KOPT-K1 (cell line): ENCODE measurements at regions not wholly inside any gene's neighbourhood (a gene's known extent, or its start where the extent isn't known, plus 50 kb on each side); places are given as distances from the start of the nearest gene placed in this dataset.

ENCODE experiments used
- H3K27ac ChIP-seq: fragments of 200-600 bp; sonication (generic); 2 replicates; pipeline ENCODE4 v1.5.1; 2016; ENCODE audit warnings: antibody characterized with exemption, mild to moderate bottlenecking, low read depth, low read length; ENCODE audit not compliant: poor library complexity, severe bottlenecking
- H3K36me3 ChIP-seq: fragments of 200-600 bp; sonication (generic); 2 replicates; pipeline ENCODE4 v1.5.1; 2017; ENCODE audit warnings: antibody characterized with exemption, mild to moderate bottlenecking, low read length, moderate library complexity; ENCODE audit not compliant: insufficient read depth
- H3K9me3 ChIP-seq: fragments of 200-600 bp; sonication (generic); 2 replicates; pipeline ENCODE4 v1.5.1; 2017; ENCODE audit warnings: antibody characterized with exemption, low read length, mild to moderate bottlenecking; ENCODE audit not compliant: insufficient read depth, poor library complexity, severe bottlenecking

DNA sequence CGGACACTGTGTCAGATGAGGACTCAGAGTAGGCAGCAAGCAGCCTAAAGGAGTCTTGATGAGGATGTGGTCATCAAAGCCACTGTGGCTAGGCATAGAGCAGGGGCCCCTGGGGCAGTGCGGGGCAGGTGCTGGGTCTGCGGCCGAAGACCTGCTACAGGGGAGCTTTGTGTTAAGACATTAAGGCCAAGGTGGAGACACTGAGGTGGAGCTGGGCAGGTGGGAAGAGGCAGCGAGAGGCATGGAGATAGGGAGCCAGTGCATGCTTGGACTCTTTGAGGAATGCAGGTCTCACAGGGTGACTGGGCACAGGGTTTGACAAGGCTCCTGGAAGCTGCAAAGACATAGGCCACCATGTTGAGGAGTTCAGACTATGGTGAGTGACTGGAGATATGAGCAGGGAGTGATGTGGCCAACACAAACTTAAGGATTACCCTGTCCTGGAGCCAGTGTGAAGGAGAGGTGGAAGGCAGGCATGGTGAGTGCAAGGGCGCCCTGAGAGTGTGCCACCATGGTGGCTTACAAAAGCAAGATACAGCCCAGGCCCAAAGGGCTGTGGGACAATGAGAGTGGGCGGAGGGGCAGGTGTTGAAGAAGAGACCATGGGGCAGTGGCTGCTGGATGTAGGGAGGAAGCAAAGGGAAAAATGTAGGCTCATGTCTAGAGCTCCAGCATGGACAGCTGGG, 450.9 kb upstream of the HS6ST1 start:
- Histone ChIP-seq H3K27ac (no peak overlapping the region), H3K36me3 (no peaks in the 10 kb centered on the region), H3K9me3 (no peaks in the 10 kb centered on the region)

DNA sequence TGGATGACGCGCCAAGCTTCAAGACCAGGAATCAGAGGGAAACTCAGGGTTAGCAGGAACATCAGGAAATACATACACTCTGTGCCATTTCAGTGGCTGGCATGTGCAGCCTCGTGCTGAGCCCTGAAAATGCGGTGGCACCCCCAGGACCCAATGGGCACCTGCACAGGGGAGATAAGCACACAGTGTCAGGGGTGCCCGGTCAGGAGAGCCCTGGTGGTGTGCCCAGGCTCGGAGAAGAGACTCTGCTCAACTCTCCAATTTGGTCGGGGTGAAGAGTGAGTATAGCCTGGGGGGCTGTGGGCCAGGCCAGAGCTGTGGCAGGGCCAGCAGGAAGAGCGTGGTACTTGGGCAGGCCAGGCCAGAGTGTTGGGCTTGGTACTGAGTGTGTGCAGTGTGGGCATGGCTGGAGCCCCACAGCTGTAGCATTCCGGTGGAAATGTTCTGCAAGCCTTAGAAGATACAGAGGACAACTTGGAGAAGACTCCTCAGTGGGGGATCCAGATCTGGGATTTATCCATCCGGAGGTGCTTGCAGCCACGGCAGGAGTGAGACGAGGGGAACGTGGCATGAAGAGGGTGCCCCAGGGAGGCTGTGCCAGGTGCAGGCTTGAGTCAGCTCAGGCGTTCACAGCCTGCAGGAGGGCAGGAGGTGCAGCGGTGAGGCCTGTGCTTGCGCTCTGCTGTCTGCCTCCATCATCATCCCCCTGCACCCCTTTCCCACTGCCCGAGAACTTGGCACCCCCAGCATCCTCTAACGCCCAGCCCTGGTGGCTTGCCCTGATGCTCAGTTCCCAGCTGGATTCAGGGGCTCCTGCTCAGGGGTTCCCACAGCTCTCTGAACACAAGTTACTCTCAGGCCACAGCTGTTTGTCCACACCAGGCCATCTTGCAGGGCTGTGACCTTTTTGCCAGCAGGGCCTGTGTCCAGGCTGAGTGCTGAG, 451.7 kb upstream of the HS6ST1 start:
- Histone ChIP-seq H3K27ac (no peak overlapping the region), H3K36me3 (no peaks in the 10 kb centered on the region), H3K9me3 (no peaks in the 10 kb centered on the region)

DNA sequence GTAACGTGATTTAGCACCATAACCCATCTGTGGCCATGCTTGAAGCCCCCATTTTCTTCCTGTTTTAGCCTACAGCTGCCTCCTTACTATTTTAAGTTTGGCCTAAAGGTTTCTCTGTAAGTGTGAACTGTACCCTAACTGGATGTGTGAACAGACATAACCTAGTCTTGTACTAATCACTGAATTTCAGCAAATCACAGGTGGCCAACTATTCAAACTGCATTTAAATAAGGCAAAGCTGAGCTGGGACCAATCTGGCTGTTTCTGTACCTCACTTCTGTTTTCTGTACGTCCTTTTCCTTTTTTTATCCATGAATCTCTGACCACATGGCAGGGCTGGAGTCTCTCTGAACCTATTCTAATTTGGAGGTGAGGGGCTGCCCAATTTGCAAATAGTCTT, 452.7 kb upstream of the HS6ST1 start:
- Histone ChIP-seq H3K36me3 (no peaks in the 10 kb centered on the region), H3K27ac (no peak overlapping the region), H3K9me3 (no peaks in the 10 kb centered on the region)

DNA sequence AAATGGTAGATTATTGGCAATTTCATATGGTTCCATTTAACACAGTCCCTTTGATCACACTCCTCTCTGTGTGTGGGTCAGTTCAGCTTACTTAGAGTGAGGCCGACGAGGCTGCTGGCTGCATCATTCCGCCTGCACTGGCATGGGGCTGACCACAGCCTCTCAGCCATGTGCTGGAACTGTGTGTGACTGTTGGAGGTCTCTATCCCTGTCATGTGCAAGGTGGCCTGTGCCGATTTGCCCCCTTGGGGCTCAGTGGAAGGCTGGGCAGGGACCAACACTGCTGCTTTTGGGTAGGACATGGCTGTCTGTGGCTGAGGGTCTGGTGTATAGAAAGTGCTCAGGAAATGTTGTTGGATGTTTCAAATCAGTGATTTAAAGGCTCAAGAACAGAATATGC, 454.0 kb upstream of the HS6ST1 start:
- no peaks in the 10 kb centered on the region for H3K36me3 ChIP-seq
- H3K27ac ChIP-seq, result no peak overlapping the region
- no peaks in the 10 kb centered on the region for H3K9me3 ChIP-seq

DNA sequence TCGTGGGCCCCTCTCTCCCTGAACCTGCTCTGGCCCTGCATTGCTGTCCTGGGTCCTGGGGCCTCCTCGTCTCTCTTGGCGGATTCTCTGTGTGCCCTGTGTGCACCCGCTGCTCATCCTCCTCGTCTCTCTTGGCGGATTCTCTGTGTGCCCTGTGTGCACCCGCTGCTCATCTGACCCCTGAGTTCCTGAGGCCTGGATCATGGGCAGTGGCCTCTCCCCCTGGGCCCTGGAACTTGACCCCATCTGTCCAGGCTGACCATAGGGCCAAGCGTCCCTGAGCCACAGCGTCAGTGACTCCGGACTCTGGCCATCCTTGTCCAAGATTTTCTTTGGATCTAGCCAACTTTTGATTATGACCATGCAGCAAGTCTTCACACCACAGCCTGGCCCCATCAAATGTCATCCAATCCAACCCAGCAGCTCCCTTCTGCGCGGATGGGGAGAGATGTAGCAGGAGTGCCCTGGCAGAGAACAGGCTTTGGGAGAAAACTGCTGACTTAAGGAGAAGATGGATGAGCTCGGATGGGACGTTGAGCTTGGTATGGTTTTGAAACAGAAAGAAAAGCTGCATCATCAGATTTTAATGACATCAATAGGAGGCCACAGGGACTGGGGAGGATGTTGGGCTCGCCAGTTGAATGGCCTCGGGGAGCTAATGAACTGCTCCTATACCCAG, 455.1 kb upstream of the HS6ST1 start:
- no peak overlapping the region for H3K27ac ChIP-seq
- H3K36me3 ChIP-seq, result no peaks in the 10 kb centered on the region
- H3K9me3 ChIP-seq, result no peaks in the 10 kb centered on the region

DNA sequence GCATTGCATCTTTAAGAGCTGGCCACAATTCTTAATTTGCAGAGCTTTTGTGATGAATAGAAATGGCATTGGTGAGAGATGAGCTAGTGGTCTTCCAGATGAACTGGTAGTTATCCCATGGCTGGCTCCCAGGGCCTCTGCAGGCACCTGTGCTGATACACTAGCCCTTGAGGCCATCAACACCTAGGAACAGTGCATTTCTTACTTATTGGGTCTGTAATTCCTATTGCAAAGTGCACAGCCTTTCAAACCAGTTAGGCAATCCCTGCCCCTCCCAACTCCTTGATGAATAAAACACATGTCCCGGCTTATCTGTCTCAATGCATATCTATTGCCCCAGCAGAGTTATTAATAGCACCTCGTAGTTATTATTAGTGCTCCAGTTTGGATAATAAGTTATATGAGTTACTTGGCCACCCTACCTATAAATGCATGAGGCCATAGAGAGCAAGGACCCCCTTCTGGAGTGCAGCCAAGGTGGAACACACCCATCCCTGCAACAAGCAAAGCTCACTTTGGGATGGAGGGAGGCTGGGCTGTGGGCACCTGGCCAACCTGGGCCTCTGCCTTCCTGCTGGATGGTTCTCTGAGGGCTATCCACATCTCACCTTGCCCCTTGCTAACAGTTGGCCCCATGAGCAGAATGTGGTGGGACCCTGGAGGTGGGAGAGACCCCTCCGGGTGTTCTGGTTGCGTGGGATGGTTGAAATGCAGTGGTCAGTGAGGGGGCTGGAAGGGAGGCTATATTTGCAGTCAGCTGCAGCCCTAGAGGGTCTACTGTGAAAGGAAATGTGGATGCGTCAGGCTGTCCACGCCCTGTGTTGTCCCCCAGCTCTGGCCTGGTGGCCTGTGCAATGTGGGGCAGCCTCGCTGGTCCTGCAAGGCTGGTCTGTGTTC, 455.9 kb upstream of the HS6ST1 start:
- Histone ChIP-seq H3K36me3 (no peaks in the 10 kb centered on the region), H3K9me3 (no peaks in the 10 kb centered on the region), H3K27ac (no peak overlapping the region)

DNA sequence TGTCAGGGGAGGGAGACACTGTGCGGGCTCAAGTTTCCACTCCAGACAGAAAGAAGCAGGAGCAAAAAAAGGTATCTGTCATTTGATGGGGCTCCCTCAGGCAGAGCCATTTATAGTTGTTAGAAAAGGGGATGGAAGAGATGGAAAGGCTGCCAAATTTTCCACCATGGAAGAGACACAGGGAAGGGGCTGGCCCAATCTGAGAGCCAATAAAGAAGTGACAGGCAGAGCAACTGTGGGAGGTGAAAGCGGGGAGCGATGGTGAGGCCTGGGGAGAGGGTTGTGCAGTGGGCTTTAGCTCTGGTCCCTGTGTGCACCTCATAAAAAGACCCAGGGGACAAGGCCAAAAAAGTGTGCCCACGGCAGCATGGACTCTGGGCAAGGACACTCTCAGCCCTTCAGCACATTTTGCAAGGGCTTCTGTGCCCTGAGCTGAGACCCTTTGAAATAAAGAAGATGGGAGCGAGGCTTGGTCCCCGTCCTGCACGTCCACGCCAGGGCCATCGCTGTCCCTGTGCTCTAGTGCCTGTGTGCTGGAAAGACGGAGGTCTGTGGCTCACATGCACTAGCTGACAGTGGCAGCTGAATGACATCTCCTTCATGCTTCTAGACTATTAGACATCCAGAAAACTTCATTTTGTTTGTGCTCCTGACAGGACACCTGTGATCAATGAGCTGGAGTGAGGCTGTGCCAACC, 456.7 kb upstream of the HS6ST1 start:
- Histone ChIP-seq H3K9me3 (no peaks in the 10 kb centered on the region), H3K27ac (no peak overlapping the region), H3K36me3 (no peaks in the 10 kb centered on the region)

DNA sequence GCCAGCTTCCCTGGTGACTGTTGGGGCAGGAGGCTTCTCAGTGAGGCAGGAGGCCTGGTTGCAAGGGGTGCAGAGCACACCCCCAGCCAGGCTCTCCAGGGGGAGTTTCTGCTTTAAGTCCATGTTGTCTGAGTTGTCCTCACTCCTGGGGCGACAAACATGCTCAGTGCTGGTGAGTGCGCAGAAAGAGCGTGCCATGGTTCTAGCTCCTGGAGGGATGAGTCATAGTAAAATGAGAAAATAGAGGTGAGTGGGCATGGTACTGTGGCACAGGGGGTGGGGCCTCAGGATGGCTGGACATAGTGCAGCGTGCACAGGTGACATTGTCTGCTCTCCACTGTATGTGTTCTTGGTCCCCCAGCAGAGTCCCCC, 457.2 kb upstream of the HS6ST1 start:
- no peak overlapping the region for H3K27ac ChIP-seq
- no peaks in the 10 kb centered on the region for H3K9me3 ChIP-seq
- no peaks in the 10 kb centered on the region for H3K36me3 ChIP-seq

DNA sequence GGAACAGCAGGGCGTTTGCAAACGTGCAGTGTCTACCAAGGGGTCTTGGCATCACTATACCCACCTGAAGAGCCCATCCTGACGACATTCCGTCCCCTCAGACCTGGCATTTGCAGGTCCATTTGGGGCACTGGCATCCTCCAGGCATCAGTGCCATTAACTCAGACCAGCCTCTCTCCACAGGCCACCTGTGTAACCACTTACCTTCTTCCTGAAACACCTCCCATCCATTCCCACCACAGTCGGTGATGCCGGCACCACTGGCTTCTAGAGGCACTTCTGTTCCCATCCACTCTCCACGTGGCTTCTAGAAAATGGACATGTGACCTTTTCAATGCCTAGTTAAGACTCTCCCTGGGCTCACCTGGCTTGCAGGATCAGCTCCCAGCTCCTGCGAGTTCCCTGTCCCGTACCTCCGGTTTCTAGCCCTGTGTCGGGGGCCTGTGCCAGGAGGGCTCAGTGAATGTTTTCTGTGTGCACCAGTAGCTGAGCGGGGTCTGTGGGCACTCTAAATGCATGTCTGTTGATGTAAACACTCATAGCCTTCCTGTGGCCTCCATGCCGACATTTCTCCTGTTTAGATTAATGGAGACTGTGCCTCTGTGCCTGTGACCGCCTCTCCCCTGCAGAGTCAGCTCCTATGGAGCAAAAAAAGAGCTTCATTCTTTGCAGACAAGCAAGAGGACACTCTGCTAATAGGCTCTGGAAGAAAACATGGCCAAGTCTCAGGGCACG, 458.0 kb upstream of the HS6ST1 start:
- Histone ChIP-seq H3K27ac (no peak overlapping the region), H3K9me3 (no peaks in the 10 kb centered on the region), H3K36me3 (no peaks in the 10 kb centered on the region)

DNA sequence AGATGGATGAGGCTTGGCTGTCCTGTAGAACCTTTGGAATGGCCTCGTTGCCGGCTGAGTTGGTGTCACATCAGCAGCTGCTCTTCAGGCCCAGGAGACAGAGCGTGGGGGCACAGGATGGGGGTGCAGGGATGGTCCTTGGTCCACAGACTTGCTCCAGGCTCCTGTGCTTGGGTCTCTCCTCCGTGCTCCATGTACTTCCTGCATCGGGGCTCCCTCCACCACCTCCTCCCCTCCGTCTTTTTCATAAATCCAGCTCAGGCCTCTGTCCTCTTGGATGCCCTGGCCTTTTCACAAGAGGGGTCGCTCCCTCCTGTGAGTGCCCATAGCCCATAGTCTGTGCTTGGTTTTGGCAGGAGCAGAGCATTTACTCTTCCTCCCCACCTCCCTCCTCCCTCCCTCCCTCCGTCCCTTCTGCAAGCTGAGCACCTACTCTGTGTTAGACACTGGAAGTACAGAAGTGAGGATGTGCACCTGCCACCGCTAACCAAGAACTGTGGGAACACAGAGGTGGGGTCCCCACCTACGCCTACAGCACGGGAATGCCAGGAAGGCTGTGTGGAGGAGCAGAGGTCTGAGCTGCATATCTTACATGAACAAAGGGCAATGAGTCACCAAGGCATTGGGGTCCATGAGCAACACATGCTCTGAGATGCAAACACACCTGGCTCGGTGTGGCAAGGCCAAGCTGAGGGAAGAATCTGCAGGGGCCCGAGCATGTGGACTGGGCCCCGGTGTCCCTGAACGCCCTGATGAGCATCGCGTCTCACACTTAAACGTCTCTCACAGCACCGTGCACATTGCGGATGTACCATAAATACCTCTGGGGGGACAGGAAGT, 458.7 kb upstream of the HS6ST1 start:
- no peaks in the 10 kb centered on the region for H3K9me3 ChIP-seq
- no peaks in the 10 kb centered on the region for H3K36me3 ChIP-seq

DNA sequence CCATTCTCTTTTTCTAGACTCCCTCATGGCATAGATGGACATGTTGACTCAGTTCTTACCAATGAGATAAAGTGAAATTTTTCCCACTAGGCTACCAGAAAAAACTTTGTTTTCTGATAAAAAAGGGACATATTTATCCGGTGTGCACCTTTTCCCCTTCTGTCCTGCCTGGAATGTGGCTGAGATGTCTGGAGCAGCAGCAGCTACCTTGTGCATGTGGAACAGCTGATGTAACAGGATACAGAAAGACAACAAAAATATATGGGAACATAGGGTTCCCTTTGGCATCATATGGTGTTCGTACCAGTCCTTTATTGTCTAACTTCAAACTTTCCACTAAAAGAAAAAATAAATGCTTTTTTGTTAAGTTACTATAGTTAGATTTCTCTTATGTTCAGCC, 460.2 kb upstream of the HS6ST1 start:
- Histone ChIP-seq H3K36me3 (no peaks in the 10 kb centered on the region), H3K27ac (no peak overlapping the region), H3K9me3 (no peaks in the 10 kb centered on the region)

More for the DNA sequence above, 458.7 kb upstream of the HS6ST1 start:
- H3K27ac ChIP-seq, result no peak overlapping the region

DNA sequence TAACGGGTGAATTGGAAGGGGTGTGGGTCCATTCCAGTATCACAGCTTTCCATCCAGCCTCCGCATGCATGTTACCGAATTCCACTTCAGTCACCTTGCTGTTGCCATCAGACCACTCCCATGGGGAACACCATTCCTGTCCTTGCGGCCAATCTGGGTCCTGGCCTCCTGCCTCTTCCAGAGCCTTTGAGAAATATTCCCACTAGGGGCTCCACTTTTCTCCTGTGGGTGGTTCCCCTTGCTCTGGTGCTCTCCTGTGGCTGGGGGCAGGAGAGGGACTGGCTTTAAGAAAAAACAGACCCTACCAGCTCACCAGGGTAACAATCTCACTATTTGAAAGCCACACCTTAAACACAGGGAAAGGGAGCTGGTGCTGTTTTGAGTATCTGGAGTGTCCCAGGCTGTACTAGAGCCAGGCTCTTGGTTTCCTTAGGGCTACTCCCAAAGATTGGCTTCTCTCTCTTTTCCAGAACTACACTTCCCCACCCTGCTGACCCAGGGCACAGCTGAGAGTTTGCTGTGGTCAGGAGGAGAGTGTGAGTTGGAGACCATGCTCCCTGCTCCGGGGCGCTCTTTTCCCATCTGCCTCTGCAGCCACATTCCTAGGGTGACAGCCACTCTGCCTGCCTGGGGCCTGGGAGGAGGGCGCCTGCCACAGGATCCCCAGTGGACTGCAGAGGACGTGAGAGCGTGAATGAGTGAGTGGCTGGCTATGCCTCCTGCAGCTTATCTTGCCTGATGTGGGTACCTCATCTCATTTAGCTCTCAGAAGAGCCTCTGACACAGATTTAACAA, 460.8 kb upstream of the HS6ST1 start:
- Histone ChIP-seq H3K27ac (no peak overlapping the region), H3K36me3 (no peaks in the 10 kb centered on the region), H3K9me3 (no peaks in the 10 kb centered on the region)
